ENCODE measurements at regions not wholly inside any gene's neighbourhood (a gene's known extent, or its start where the extent isn't known, plus 50 kb on each side); places are given as distances from the start of the nearest gene placed in this dataset.

DNA sequence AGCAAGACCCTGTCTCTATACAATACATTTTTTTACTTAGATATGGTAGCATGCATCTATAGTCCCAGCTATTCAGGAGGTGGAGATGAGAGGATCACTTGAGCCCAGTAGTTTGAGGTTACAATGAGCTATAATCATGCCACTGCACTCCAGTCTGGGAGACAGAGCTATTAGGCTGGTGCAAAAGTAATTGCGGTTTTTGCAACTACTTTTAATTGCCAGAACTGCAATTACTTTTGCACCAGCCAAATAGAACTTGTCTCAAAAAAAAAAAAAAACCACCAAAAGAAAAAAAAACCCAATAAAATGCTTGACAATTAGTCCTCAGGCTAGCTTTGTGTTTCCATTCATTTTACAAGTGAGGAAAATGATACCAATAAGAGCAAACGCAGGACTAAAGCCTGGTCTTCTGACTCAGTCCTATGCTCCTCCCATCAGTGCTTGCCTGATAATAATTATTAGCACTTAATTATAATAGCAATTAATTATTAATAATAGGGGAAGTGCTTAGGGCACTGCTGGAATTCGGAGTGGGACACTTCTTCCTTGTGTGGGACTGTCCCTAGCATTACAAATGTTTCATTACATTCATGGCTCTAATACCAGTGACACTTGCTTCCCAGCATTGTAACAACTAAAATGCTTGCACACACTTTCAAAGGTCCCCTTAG lies 73.1 kb upstream of the TAF1L start:
- no peak overlapping the region for H3K4me3 ChIP-seq
- WGBS, 2 donors, result 60 to 79% methylated on average over 3 of the region's 3 CpGs
- ATAC-seq (no peak), DNase-seq (no peak)
- H3K27me3 ChIP-seq, result peaks cover 0 to 4% (median 0%) of the 10 kb centered on the region in 7 donors
- intact Hi-C loops (cut with DNase I), result loop anchor here in 1 of 10 donors (10.0 kb wide), 1 partner anchor 54 kb away; no protein-coding TSS in a partner anchor
- no peaks in the 10 kb centered on the region for H3K4me1 ChIP-seq
- TF ChIP-seq, protein P1, sequence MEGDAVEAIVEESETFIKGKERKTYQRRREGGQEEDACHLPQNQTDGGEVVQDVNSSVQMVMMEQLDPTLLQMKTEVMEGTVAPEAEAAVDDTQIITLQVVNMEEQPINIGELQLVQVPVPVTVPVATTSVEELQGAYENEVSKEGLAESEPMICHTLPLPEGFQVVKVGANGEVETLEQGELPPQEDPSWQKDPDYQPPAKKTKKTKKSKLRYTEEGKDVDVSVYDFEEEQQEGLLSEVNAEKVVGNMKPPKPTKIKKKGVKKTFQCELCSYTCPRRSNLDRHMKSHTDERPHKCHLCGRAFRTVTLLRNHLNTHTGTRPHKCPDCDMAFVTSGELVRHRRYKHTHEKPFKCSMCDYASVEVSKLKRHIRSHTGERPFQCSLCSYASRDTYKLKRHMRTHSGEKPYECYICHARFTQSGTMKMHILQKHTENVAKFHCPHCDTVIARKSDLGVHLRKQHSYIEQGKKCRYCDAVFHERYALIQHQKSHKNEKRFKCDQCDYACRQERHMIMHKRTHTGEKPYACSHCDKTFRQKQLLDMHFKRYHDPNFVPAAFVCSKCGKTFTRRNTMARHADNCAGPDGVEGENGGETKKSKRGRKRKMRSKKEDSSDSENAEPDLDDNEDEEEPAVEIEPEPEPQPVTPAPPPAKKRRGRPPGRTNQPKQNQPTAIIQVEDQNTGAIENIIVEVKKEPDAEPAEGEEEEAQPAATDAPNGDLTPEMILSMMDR (IDR thresholded peaks at IDR 0.05), result no peak
- no peaks in the 10 kb centered on the region for H3K36me3 ChIP-seq
- H3K27ac ChIP-seq, result no peak overlapping the region
- no peaks in the 10 kb centered on the region for H3K9me3 ChIP-seq

DNA sequence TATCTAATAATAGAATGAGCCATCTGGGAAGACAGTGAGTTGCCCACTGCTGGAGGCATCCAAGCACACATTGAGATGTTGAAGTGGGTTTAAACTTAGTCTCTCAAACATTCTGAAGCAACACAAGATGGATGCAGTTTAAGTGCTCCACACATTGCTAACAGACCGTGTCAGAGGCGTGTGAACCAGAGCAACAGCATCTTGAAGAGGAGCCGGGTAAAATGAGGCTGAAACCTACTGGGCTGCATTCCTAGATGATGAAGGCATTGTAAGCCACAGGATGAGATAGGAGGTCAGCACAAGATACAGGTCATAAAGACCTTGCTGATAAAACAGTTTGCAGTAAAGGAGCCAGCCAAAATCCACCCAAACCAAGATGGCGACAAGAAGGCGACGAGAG lies 73.5 kb upstream of the TMEM215 start:
- Histone ChIP-seq H3K27ac (no peak overlapping the region), H3K4me3 (no peak overlapping the region), H3K4me1 (no peaks in the 10 kb centered on the region), H3K36me3 (no peaks in the 10 kb centered on the region), H3K27me3 (peaks cover 0 to 4% (median 0%) of the 10 kb centered on the region in 7 donors), H3K9me3 (no peaks in the 10 kb centered on the region)
- WGBS, 2 donors, result 83 to 95% methylated on average over 6 of the region's 6 CpGs
- ATAC-seq (no peak), DNase-seq (no peak)
- intact Hi-C loops (cut with DNase I), result loop anchor here in 1 of 10 donors (10.0 kb wide), 1 partner anchor 55 kb away; no protein-coding TSS in a partner anchor
- TF ChIP-seq, protein P1 (IDR thresholded peaks at IDR 0.05), result no peak

DNA sequence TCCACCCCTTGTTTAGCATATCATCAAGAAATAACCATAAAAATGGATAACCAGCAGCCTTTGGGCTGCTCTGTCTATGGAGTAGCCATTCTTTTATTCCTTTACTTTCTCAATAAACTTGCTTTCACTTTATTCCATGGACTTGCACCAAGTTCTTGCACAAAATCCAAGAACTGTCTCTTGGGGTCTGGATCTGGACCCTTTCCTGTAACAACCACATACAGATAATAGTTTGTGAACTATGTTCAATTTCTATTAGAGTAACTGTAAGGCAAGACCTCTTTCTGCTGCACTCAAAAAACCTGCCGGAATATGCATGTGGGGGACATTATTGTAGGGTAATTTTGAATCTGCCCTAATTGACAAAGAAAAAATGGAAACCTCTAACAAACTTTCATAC lies 66.9 kb upstream of the TMEM215 start:
- ATAC-seq (peak in 1 of 8 donors; percentile 61), DNase-seq (no peak)
- Histone ChIP-seq H3K4me1 (no peaks in the 10 kb centered on the region), H3K27ac (no peak overlapping the region), H3K4me3 (no peak overlapping the region), H3K9me3 (no peaks in the 10 kb centered on the region), H3K27me3 (peaks cover 0 to 14% (median 0%) of the 10 kb centered on the region in 7 donors), H3K36me3 (no peaks in the 10 kb centered on the region)
- WGBS, 2 donors, result 84% methylated on average over 1 of the region's 1 CpG
- TF ChIP-seq, protein P1 (IDR thresholded peaks at IDR 0.05), result no peak
- intact Hi-C loops (cut with DNase I), result no loop called here

DNA sequence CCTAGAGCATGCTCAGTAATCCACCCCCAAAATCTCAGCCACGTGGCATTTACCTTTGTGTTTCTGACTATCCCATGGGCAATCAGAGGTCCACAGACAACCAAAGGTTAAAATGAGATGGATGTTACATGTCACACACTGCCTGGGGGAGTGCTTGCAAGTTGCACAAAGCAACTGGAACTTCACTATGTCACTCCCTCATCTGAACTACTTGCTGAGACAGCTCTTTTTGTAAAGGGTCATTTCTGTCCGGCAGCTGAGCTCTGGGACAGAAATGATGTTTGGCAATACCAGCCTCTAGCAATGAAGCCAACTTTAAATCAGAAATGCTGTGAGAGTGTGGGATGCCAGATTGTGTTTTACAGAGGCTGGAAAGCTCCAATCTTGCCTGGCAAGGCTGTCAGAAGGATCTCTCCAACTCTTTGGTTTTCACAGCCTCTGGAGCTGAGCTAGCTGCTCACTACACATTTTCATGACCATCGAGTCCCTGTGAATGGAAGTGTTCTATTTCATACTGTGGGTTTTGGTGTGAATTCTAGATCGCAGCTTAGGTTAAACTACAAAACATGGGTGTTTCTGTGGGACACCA lies 66.3 kb upstream of the TMEM215 start:
- no peak overlapping the region for H3K4me3 ChIP-seq
- ATAC-seq, result peak in 1 of 8 donors; percentile 38
- peaks cover 0 to 15% (median 0%) of the 10 kb centered on the region in 7 donors for H3K27me3 ChIP-seq
- TF ChIP-seq, protein P1 (IDR thresholded peaks at IDR 0.05), result no peak
- no peaks in the 10 kb centered on the region for H3K4me1 ChIP-seq
- WGBS, 2 donors, result 58% methylated on average over 4 of the region's 4 CpGs
- no peaks in the 10 kb centered on the region for H3K36me3 ChIP-seq
- no peaks in the 10 kb centered on the region for H3K9me3 ChIP-seq
- no peak overlapping the region for H3K27ac ChIP-seq
- DNase-seq, result no peak
- intact Hi-C loops (cut with DNase I), result no loop called here
